A549 (cell line): ENCODE measurements at regions not wholly inside any gene's neighbourhood (a gene's known extent, or its start where the extent isn't known, plus 50 kb on each side); places are given as distances from the start of the nearest gene placed in this dataset.

Experiments
- BHLHE40 ChIP-seq: IDR thresholded peaks from 2 replicates; pipeline ENCODE4 v1.6.1; 2012; ENCODE audit warnings: low read depth, low read length, inconsistent platforms
- POLR2A ChIP-seq: IDR thresholded peaks from 2 replicates; pipeline ENCODE4 v1.6.1; 2012; ENCODE audit warnings: mild to moderate bottlenecking, low read length
- TF ChIP-seq, protein P1 (sequence below): fragments of >200 bp; sonication (Bioruptor Twin); formaldehyde crosslinking; IDR thresholded peaks from 3 replicates; pipeline ENCODE4 v1.5.1; 2016
- TF ChIP-seq, protein P2 (sequence below): IDR thresholded peaks from 2 replicates; pipeline ENCODE4 v1.6.1; 2012

DNA sequence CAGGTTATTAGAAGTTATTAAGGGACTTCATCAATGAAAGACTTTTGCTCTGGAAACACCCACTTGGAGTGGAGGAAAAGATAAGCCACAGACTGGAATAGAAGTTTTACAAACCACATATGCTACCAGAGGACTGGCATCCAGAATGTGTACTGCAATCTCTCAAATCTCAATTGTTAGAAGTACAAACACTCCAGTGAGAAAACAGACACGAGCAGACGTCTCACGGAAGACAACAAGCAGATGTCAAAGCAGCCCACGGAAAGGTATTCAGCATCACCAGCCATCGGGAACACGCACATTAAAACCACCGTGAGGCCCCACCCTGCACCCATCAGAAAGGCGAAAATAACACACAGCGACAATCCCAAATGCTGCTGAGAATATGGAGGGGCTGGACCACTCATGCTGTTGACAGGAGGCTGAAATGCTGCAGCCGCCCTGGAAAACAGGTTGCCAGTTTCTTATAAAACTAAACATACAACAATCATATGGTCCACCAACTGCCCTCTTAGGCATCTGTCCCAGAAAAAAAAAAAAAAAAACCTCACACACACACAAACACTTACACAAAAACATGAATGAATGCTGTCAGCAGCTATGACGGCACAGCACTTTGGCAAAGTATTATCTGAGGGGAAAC is 131.9 kb upstream of the SFSWAP start:
- TF ChIP-seq POLR2A, result no peak
- no peak for TF ChIP-seq BHLHE40
- TF ChIP-seq, protein P1, sequence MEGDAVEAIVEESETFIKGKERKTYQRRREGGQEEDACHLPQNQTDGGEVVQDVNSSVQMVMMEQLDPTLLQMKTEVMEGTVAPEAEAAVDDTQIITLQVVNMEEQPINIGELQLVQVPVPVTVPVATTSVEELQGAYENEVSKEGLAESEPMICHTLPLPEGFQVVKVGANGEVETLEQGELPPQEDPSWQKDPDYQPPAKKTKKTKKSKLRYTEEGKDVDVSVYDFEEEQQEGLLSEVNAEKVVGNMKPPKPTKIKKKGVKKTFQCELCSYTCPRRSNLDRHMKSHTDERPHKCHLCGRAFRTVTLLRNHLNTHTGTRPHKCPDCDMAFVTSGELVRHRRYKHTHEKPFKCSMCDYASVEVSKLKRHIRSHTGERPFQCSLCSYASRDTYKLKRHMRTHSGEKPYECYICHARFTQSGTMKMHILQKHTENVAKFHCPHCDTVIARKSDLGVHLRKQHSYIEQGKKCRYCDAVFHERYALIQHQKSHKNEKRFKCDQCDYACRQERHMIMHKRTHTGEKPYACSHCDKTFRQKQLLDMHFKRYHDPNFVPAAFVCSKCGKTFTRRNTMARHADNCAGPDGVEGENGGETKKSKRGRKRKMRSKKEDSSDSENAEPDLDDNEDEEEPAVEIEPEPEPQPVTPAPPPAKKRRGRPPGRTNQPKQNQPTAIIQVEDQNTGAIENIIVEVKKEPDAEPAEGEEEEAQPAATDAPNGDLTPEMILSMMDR, result no peak
- TF ChIP-seq, protein P2, sequence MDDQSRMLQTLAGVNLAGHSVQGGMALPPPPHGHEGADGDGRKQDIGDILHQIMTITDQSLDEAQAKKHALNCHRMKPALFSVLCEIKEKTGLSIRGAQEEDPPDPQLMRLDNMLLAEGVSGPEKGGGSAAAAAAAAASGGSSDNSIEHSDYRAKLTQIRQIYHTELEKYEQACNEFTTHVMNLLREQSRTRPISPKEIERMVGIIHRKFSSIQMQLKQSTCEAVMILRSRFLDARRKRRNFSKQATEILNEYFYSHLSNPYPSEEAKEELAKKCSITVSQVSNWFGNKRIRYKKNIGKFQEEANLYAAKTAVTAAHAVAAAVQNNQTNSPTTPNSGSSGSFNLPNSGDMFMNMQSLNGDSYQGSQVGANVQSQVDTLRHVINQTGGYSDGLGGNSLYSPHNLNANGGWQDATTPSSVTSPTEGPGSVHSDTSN, result no peak
